GM13976 (cell line): ENCODE measurements at regions not wholly inside any gene's neighbourhood (a gene's known extent, or its start where the extent isn't known, plus 50 kb on each side); places are given as distances from the start of the nearest gene placed in this dataset.

Source experiments
- DNase-seq: peaks from one replicate; pipeline ENCODE4 v3.0.0; 2012; ENCODE audit warnings: low spot score
- CTCF ChIP-seq: IDR thresholded peaks from 2 replicates; pipeline ENCODE4 v1.5.1; 2012; ENCODE audit warnings: borderline replicate concordance, mild to moderate bottlenecking; ENCODE audit not compliant: insufficient read depth; ENCODE audit errors: extremely low read depth, missing control alignments, control extremely low read depth
- in situ Hi-C: fragments of 300-500 bp; cut with MboI; formaldehyde crosslinking; loops from one replicate; pipeline ENCODE4 v1.12.0; 2022; ENCODE audit warnings: low sequenced_read_pairs, mixed read lengths, inconsistent platforms; ENCODE audit not compliant: unreplicated experiment

- TF ChIP-seq CTCF: no peak
- DNase-seq: no peak
- in situ Hi-C loops: no loop called here
Measured at GRCh38 chr13:27327633-27328032, 57.0 kb downstream of the RASL11A start.

GRCh38 chr13:27329210-27329609 is 58.6 kb downstream of the RASL11A start:
- no peak for DNase-seq
- no peak for TF ChIP-seq CTCF
- in situ Hi-C loops: no loop called here

- no peak for TF ChIP-seq CTCF
- in situ Hi-C loops: no loop called here
- no peak for DNase-seq
Measured at GRCh38 chr13:27334774-27335435, 64.3 kb downstream of the RASL11A start.

GRCh38 chr13:27336014-27336673 is 65.5 kb downstream of the RASL11A start:
- TF ChIP-seq CTCF: no peak
- in situ Hi-C loops: no loop called here
- DNase-seq: no peak

GRCh38 chr13:27338207-27338606 is 67.6 kb downstream of the RASL11A start:
- DNase-seq: no peak
- TF ChIP-seq CTCF: no peak
- in situ Hi-C loops: no loop called here

GRCh38 chr13:27338816-27339215 is 68.2 kb downstream of the RASL11A start:
- TF ChIP-seq CTCF: peak; percentile 36
- DNase-seq: no peak
- in situ Hi-C loops: no loop called here
